SK-N-MC (cell line): ENCODE measurements at regions not wholly inside any gene's neighbourhood (a gene's known extent, or its start where the extent isn't known, plus 50 kb on each side); places are given as distances from the start of the nearest gene placed in this dataset.

ENCODE experiments used
- DNase-seq: peaks from one replicate; pipeline ENCODE4 v3.0.0-alpha.2; 2011; ENCODE audit warnings: low read depth, low spot score
- H3K27ac ChIP-seq: fragments of 200-600 bp; sonication (generic); 2 replicates; pipeline ENCODE4 v1.5.1; 2016; ENCODE audit warnings: mixed run types
- H3K36me3 ChIP-seq: fragments of 200-600 bp; sonication (generic); 2 replicates; pipeline ENCODE4 v1.6.1; 2017; ENCODE audit warnings: antibody characterized with exemption, low read length, mixed read lengths; ENCODE audit not compliant: insufficient read depth
- H3K4me3 ChIP-seq: fragments of 200-600 bp; sonication (generic); 2 replicates; pipeline ENCODE4 v1.5.1; 2016
- H3K9ac ChIP-seq: fragments of 200-600 bp; sonication (generic); 2 replicates; pipeline ENCODE4 v1.8.0; 2017; ENCODE audit warnings: mixed run types, mixed read lengths; ENCODE audit not compliant: insufficient read length
- H3K9me3 ChIP-seq: fragments of 200-600 bp; sonication (generic); 2 replicates; pipeline ENCODE4 v1.6.1; 2017; ENCODE audit warnings: low read depth, mild to moderate bottlenecking, antibody characterized with exemption, low read length, moderate library complexity, mixed read lengths
- EZH2 ChIP-seq: fragments of 200-600 bp; sonication (generic); IDR thresholded peaks from one replicate; pipeline ENCODE4 v1.6.1; 2017; ENCODE audit warnings: antibody characterized with exemption
- FOXP2 ChIP-seq: optimal IDR thresholded peaks from 2 replicates; pipeline ENCODE3; 2011; ENCODE audit warnings: mild to moderate bottlenecking, moderate library complexity; ENCODE audit not compliant: insufficient read depth; ENCODE audit errors: extremely low read length, control extremely low read depth
- POLR2AphosphoS5 ChIP-seq: IDR thresholded peaks from 2 replicates; pipeline ENCODE4 v1.6.1; 2012; ENCODE audit warnings: mild to moderate bottlenecking, low read depth, low read length, borderline replicate concordance

DNA sequence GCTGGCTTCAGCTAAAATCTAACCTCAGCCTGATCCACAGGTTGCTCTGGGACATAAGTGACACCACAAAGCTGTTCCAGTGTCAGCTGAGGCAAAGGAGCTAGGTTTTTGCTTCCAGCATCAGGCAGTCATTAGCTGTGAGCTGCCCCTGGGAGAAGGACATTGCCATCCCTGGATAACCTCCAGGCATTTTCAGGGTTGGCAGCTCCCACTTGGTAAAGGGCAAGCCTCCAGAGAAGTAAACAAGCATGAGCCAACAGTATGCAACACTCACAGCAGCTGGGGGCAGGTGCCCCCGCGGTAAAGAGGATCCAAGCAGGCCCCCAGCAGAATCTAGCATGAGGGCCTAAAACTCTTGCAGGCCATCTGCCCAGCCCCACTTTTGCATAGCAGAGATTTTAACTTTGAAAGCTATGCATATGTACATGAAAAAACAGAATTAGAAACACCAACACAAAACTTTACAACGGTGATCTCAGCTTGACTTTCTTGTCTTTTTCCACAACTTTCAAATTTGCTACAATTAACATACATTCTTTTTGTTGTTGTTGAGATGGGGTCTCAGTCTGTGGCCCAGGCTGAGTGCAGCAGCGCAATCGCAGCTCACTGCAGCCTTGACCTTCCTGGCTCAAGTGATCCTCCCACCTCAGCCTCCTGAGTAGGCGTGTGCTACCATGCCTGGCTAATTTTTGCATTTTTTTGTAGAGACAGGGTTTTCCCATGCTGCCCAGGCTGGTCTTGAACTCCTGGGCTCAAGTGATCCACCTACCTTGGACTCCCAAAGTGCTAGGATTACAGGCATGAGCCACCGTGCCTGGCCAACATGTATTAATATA is 83.8 kb upstream of the TPM1 start:
- DNase-seq, result no peak
- no peak overlapping the region for H3K27ac ChIP-seq
- H3K36me3 ChIP-seq, result no peaks in the 10 kb centered on the region
- H3K9ac ChIP-seq, result no peak overlapping the region
- no peaks in the 10 kb centered on the region for H3K9me3 ChIP-seq
- TF ChIP-seq POLR2AphosphoS5 (no peak), EZH2 (no peak), FOXP2 (no peak)
- no peak overlapping the region for H3K4me3 ChIP-seq

- H3K9ac ChIP-seq, result no peak overlapping the region
- H3K27ac ChIP-seq, result no peak overlapping the region
- H3K4me3 ChIP-seq, result no peak overlapping the region
- no peak for DNase-seq
- H3K9me3 ChIP-seq, result no peaks in the 10 kb centered on the region
- TF ChIP-seq EZH2 (no peak), FOXP2 (no peak), POLR2AphosphoS5 (no peak)
- H3K36me3 ChIP-seq, result no peaks in the 10 kb centered on the region
Observed at GRCh38 chr15:62961134-62961533, 81.4 kb upstream of the TPM1 start.

DNA sequence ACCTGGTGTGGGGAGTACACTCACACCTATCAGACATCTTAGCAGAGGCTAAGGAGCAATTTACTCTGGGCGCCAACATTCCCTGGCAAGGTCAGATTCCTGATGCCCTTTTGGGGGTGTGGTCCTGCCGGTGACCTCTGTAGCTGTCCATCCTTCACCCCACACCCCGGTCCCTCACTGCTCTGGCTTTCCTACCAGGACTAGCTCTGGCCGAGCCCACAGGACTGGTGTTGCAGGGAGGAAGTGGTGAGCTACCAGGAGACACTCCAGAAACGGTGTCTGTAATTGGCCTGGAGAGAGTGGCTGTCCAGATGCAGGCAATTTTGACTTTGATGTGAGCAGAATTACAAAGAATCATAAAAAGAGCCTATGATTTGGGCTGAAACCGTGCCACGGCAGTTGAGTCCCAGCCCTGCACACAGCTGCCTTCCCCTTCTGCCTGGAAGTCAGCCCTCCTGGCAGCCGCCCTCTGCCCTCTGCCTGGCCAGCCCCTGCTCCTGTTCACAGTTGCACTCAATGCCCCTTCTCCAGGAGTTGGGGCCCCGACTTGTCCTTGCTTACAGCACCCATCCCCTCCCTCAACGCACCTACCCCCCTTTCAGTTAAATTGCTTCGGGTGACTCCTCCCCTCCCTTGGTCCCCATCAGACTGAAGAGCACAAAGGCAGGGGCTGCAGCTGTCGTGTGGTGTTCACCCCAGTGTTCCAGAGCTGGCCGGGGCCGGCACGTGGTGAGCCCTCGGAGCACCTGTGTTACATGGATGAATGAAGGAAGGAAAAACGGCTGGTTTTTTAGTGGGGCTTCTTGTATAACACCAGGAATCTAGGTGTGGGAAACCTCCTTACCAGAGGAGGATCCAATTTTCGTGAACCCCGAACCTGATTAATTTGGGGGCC is 80.2 kb upstream of the TPM1 start:
- Histone ChIP-seq H3K4me3 (no peak overlapping the region), H3K36me3 (no peaks in the 10 kb centered on the region), H3K9me3 (no peaks in the 10 kb centered on the region), H3K27ac (no peak overlapping the region), H3K9ac (no peak overlapping the region)
- DNase-seq, result no peak
- TF ChIP-seq EZH2 (no peak), POLR2AphosphoS5 (no peak), FOXP2 (no peak)

GRCh38 chr15:62964251-62964650 is 78.3 kb upstream of the TPM1 start:
- no peak overlapping the region for H3K27ac ChIP-seq
- TF ChIP-seq POLR2AphosphoS5 (no peak), FOXP2 (no peak), EZH2 (no peak)
- H3K9me3 ChIP-seq, result no peaks in the 10 kb centered on the region
- no peak overlapping the region for H3K9ac ChIP-seq
- no peak overlapping the region for H3K4me3 ChIP-seq
- no peaks in the 10 kb centered on the region for H3K36me3 ChIP-seq
- no peak for DNase-seq

DNA sequence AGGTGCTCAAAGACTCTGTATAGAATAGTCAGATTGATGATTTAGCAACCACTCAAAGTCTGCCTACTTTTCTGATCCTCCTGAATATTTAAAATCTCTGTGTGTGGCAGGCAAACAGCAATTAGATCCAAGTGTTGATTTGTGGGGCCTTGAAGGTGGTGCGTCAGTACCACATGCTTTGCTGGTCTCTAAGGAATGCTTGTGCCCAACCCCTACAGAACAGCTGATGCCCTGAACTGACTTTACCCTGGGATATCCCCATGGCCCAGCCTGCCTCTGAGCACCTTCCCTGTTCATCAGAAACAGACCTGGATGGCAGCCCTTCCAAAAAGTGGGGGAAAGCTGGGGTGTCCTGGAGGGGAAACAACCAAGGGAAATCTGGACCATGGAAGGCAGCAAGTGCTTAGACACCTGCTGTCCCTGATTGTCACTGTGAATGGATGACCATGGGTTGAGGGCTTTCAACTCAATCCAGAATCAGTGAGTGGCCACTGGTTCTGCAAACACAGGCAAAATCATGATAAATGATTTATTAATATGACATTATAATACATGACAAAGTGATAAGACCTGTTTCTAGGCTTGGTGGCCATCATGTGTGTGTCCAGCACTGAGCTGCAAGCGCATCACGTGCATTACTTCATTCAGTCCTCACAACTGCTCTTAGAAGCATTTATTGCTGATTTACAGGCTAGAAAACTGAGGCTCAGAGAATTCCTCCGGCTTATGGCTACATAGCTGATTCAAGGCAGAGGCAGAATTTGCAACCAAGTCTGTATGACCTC is 76.1 kb upstream of the TPM1 start:
- H3K9ac ChIP-seq, result no peak overlapping the region
- no peaks in the 10 kb centered on the region for H3K36me3 ChIP-seq
- no peaks in the 10 kb centered on the region for H3K9me3 ChIP-seq
- no peak for TF ChIP-seq FOXP2
- TF ChIP-seq POLR2AphosphoS5, result no peak
- no peak for TF ChIP-seq EZH2
- H3K27ac ChIP-seq, result no peak overlapping the region
- no peak overlapping the region for H3K4me3 ChIP-seq
- DNase-seq, result no peak

DNA sequence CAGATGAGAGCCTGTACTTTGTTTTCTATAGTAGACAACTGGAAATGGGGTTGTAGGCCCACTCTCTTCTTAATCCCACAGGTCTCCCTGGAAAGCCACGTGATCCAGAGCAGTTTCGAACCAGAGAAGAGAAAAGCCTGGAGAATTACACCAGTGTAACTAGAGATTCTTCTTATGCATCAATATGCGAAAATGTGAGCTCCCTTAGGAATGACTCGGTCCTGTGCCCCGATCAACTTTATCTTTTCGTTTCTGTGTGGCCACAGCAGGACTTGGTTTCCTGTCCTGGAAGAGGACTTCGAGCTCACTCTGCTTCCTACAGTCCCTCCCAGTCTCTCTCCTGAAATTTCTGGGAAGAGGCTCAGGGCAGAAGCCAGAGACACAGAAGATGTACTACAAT is 73.8 kb upstream of the TPM1 start:
- TF ChIP-seq POLR2AphosphoS5 (no peak), FOXP2 (no peak), EZH2 (no peak)
- no peak for DNase-seq
- Histone ChIP-seq H3K4me3 (no peak overlapping the region), H3K27ac (no peak overlapping the region), H3K36me3 (no peaks in the 10 kb centered on the region), H3K9me3 (no peaks in the 10 kb centered on the region), H3K9ac (no peak overlapping the region)

DNA sequence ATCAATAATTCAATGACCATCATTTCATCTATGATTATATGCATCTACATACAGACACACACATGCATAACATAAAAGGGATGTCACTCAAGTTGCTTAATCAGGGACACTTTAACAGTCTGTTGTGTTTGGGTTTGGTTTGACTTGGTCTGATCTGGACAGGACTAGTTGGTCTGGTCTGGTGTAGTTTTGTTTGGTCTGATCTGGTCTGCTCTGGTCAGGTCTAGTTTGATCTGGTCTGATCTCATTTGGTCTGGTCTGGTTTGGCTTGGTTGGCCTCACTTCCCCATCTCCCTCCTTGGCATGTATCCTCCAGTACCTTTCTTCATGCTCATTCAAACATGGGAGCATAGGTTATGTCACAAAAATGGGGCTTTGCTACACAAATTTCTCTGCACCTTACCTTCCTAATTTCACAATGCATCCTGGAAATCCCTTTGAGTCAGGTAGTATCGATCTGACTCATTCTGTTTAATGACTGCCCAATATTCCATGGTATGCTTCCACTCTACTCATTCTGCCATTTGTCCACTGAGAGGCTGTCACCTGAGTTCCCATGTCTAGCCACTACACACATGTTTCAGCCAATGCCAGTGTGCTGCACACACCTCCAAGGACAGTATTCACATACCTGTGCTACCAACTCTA is 73.0 kb upstream of the TPM1 start:
- TF ChIP-seq FOXP2 (no peak), POLR2AphosphoS5 (no peak), EZH2 (no peak)

More for the DNA sequence above, 73.0 kb upstream of the TPM1 start:
- Histone ChIP-seq H3K9me3 (no peaks in the 10 kb centered on the region), H3K27ac (no peak overlapping the region), H3K4me3 (no peak overlapping the region), H3K9ac (no peak overlapping the region), H3K36me3 (no peaks in the 10 kb centered on the region)
- no peak for DNase-seq
